ENCODE measurements at regions not wholly inside any gene's neighbourhood (a gene's known extent, or its start where the extent isn't known, plus 50 kb on each side); places are given as distances from the start of the nearest gene placed in this dataset.

DNA sequence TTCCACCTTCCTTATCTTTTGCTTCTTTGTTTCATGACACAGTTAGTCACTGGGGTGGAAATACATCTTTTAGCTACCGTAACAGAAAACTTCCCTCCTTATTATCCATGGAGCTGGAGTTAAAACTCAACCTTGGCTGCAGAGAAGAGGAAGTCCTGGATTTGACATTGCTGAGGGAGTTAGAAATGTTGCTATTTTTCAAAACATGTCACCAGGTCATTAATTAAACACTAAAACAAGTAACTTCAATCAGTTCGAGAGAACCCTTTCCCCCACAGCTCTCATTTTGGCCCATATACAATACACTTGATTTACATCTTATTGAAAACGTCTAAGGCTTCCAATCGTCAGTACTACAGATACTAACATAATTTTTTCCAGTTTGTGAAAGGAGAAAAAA is 237.9 kb upstream of the CD180 start:
- TF ChIP-seq, protein P1, sequence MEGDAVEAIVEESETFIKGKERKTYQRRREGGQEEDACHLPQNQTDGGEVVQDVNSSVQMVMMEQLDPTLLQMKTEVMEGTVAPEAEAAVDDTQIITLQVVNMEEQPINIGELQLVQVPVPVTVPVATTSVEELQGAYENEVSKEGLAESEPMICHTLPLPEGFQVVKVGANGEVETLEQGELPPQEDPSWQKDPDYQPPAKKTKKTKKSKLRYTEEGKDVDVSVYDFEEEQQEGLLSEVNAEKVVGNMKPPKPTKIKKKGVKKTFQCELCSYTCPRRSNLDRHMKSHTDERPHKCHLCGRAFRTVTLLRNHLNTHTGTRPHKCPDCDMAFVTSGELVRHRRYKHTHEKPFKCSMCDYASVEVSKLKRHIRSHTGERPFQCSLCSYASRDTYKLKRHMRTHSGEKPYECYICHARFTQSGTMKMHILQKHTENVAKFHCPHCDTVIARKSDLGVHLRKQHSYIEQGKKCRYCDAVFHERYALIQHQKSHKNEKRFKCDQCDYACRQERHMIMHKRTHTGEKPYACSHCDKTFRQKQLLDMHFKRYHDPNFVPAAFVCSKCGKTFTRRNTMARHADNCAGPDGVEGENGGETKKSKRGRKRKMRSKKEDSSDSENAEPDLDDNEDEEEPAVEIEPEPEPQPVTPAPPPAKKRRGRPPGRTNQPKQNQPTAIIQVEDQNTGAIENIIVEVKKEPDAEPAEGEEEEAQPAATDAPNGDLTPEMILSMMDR (IDR thresholded peaks at IDR 0.05), result no peak
- TF ChIP-seq POLR2AphosphoS5 (IDR thresholded peaks at IDR 0.05), result no peak
